ENCODE measurements at regions not wholly inside any gene's neighbourhood (a gene's known extent, or its start where the extent isn't known, plus 50 kb on each side); places are given as distances from the start of the nearest gene placed in this dataset.

DNA sequence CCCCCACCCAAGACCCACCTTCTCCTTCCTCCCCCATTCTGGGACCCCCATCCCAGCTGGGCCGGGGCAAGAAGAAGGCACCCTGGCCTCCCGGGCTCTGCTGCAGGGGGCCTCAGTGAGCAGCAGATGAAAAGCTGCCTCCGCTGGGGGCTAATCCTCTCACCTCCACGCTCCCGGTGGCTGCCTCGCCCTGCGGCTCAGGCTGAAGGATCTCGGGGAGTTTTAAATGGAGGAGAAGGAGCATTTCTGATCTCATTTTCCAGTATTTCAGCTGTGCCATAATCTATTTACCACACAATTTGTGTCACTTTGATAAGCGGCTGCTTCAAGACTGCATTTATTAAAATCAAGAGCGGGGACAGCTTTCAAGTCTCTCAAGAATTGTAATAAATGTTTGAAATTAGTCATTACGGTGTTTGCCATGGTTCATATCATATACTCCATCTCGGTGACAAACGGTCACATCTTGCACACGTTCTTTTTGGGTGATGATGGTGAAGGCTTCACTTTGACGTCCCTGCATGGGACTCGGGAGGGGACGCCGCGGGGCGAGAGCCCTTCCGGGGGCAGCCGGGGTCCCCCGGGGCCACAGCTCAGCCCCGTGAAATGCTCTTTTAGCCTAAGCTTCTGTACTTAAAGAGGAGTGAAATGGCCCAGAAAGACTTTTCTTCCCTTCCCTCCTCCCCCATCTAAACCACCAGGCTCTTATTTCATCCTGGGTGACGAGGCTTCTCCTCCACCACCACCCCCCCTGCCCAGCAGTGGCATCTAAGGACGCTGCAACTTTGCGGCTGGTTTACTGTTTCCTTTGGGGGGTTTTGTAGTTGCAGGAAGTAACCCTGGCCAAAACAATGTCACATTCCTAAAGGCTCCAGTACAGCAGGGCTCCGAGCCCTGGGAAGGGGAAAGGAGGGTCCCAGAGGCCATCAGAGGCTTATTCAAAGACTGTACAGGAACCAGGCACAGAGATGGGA lies 313.1 kb upstream of the TNRC6C start:
- Histone ChIP-seq H3K27me3 (no peaks in the 10 kb centered on the region), H3K4me3 (no peak overlapping the region), H3K36me3 (no peaks in the 10 kb centered on the region), H3K9me3 (peaks cover 0 to 5% (median 0%) of the 10 kb centered on the region in 4 donors), H3K27ac (replicated peaks in 1 of 4) (no peak overlapping the region), H3K4me1 (peaks cover 0 to 2% (median 0%) of the 10 kb centered on the region in 4 donors)
- DNase-seq (ENCODE audit: extremely low spot score) = no peak
- intact Hi-C loops (cut with DNase I) = no loop called here
- WGBS = 64% methylated on average over 16 of the region's 28 CpGs
- TF ChIP-seq, protein P1, sequence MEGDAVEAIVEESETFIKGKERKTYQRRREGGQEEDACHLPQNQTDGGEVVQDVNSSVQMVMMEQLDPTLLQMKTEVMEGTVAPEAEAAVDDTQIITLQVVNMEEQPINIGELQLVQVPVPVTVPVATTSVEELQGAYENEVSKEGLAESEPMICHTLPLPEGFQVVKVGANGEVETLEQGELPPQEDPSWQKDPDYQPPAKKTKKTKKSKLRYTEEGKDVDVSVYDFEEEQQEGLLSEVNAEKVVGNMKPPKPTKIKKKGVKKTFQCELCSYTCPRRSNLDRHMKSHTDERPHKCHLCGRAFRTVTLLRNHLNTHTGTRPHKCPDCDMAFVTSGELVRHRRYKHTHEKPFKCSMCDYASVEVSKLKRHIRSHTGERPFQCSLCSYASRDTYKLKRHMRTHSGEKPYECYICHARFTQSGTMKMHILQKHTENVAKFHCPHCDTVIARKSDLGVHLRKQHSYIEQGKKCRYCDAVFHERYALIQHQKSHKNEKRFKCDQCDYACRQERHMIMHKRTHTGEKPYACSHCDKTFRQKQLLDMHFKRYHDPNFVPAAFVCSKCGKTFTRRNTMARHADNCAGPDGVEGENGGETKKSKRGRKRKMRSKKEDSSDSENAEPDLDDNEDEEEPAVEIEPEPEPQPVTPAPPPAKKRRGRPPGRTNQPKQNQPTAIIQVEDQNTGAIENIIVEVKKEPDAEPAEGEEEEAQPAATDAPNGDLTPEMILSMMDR (IDR thresholded peaks at IDR 0.05) = peak in 1 of 3 experiments; percentile 9
- no peak for TF ChIP-seq EP300 (IDR thresholded peaks at IDR 0.05)

DNA sequence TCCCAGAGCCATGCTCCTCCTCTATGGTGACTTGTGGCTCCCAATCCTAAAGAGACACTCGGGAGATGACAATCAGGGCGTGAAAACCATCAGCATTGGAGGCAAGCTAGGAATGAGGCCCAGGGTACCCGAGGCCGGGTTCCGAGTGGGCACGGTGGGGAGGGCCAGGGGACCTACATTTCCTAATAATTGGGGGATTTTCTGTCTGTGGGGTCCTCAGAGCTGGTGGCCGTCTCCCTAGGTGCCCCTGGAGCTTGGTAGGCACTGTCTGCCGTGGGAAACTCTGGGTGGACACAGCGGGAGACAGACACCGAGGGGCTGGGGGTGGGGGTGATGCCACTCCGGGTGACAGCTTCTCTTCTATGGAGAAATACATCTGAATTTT lies 312.5 kb upstream of the TNRC6C start:
- H3K4me1 ChIP-seq = peaks cover 0 to 2% (median 0%) of the 10 kb centered on the region in 4 donors
- H3K36me3 ChIP-seq = no peaks in the 10 kb centered on the region
- H3K27me3 ChIP-seq = no peaks in the 10 kb centered on the region
- peaks cover 0 to 5% (median 0%) of the 10 kb centered on the region in 4 donors for H3K9me3 ChIP-seq
- DNase-seq (ENCODE audit: extremely low spot score) = no peak
- no peak overlapping the region for H3K27ac ChIP-seq (replicated peaks in 1 of 4)
- no peak overlapping the region for H3K4me3 ChIP-seq
- intact Hi-C loops (cut with DNase I) = no loop called here
- WGBS = 81% methylated on average over 11 of the region's 11 CpGs
- no peak for TF ChIP-seq EP300 (IDR thresholded peaks at IDR 0.05)
- TF ChIP-seq, protein P1 (IDR thresholded peaks at IDR 0.05) = no peak
- TF ChIP-seq POLR2A (IDR thresholded peaks at IDR 0.05; ENCODE audit: low read depth) = no peak
- TF ChIP-seq POLR2AphosphoS5 (IDR thresholded peaks at IDR 0.05) = no peak

DNA sequence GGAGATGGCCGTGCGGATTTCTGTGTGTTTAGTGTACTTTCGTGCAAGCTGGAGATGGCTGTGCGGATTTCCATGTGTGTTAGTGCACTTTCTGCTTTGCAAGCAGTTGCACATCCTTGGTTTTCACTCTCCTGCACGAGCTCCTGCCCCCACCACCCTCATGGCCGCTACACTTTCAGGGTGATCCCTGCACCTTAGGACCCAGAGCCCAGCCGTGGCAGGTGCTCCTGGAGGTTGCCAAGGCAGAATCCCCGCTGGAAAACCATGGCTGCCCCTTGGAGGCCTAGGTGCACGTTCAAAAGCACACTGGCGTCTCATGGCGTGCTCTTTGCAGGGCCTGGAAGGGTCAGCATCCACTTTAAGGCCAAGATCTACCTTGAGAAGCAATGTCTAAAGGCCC lies 311.0 kb upstream of the TNRC6C start:
- TF ChIP-seq, protein P1 (IDR thresholded peaks at IDR 0.05) = no peak
- TF ChIP-seq POLR2AphosphoS5 (IDR thresholded peaks at IDR 0.05) (no peak), POLR2A (IDR thresholded peaks at IDR 0.05; ENCODE audit: low read depth) (no peak), EP300 (IDR thresholded peaks at IDR 0.05) (no peak)
- peaks cover 0 to 2% (median 0%) of the 10 kb centered on the region in 4 donors for H3K4me1 ChIP-seq
- peaks cover 0 to 5% (median 0%) of the 10 kb centered on the region in 4 donors for H3K9me3 ChIP-seq
- H3K27ac ChIP-seq (replicated peaks in 1 of 4) = no peak overlapping the region
- H3K36me3 ChIP-seq = no peaks in the 10 kb centered on the region
- no peak overlapping the region for H3K4me3 ChIP-seq
- intact Hi-C loops (cut with DNase I) = no loop called here
- WGBS = 97% methylated on average over 9 of the region's 11 CpGs
- no peak for DNase-seq (ENCODE audit: extremely low spot score)
- no peaks in the 10 kb centered on the region for H3K27me3 ChIP-seq

DNA sequence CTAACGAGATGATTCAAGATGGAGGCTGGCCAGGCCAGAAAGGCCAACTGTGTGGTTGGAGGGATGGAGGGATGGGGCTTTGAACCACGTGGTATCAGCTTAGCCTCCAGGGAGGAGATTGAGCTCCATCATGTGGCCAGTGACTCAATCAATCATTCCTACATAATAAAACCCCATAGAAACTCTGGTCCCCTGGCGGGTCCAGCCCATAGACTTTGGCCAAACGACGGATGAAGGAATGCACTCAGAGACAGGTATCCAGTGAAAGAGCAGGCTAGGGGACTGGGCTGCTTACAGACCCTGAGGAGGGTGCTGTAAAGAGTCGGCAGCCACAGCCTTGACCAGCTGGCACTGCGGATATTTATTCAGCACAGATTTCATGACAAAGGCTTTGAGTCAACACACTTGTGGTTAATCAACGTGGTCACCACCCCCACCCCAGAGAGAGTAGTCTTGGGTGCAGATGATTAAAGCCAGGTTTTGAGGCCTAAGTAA lies 308.7 kb upstream of the TNRC6C start:
- no peak for DNase-seq (ENCODE audit: extremely low spot score)
- intact Hi-C loops (cut with DNase I) = no loop called here
- H3K36me3 ChIP-seq = no peaks in the 10 kb centered on the region
- WGBS = 70% methylated on average over 4 of the region's 8 CpGs
- no peak overlapping the region for H3K4me3 ChIP-seq
- H3K27me3 ChIP-seq = no peaks in the 10 kb centered on the region
- TF ChIP-seq POLR2A (IDR thresholded peaks at IDR 0.05; ENCODE audit: low read depth) (no peak), EP300 (IDR thresholded peaks at IDR 0.05) (no peak), POLR2AphosphoS5 (IDR thresholded peaks at IDR 0.05) (no peak)
- TF ChIP-seq, protein P1 (IDR thresholded peaks at IDR 0.05) = no peak
- no peak overlapping the region for H3K27ac ChIP-seq (replicated peaks in 1 of 4)
- H3K4me1 ChIP-seq = peaks cover 0 to 2% (median 0%) of the 10 kb centered on the region in 4 donors
- H3K9me3 ChIP-seq = peaks cover 0 to 5% (median 0%) of the 10 kb centered on the region in 4 donors
